H9 (cell line): ENCODE measurements at regions not wholly inside any gene's neighbourhood (a gene's known extent, or its start where the extent isn't known, plus 50 kb on each side); places are given as distances from the start of the nearest gene placed in this dataset.

Experiments
- DNase-seq: peaks from one replicate; pipeline ENCODE4 v3.0.0-alpha.2; 2017
- H2AFZ ChIP-seq: one replicate; pipeline ENCODE4 v1.6.1; 2013; ENCODE audit warnings: mild to moderate bottlenecking, low read length, control low read depth, moderate library complexity
- H2AK5ac ChIP-seq: 2 replicates; pipeline ENCODE4 v1.6.1; 2013; ENCODE audit warnings: low read length, control low read depth, mixed read lengths; ENCODE audit not compliant: insufficient read length
- H2BK120ac ChIP-seq: one replicate; pipeline ENCODE4 v1.6.1; 2013; ENCODE audit warnings: low read depth, mild to moderate bottlenecking, low read length, control low read depth, inconsistent platforms; ENCODE audit not compliant: poor library complexity, severe bottlenecking
- H2BK12ac ChIP-seq: 2 replicates; pipeline ENCODE4 v1.6.1; 2013; ENCODE audit warnings: low read length, control low read depth, mixed read lengths, low read depth; ENCODE audit not compliant: insufficient read length
- H2BK15ac ChIP-seq: 2 replicates; pipeline ENCODE4 v1.6.1; 2013; ENCODE audit warnings: low read depth, low read length, control low read depth
- H2BK20ac ChIP-seq: one replicate; pipeline ENCODE4 v1.6.1; 2013; ENCODE audit warnings: low read depth, mild to moderate bottlenecking, low read length, control low read depth, inconsistent platforms; ENCODE audit not compliant: poor library complexity, severe bottlenecking
- H2BK5ac ChIP-seq: 2 replicates; pipeline ENCODE4 v1.6.1; 2013; ENCODE audit warnings: low read length, control low read depth, mixed read lengths; ENCODE audit not compliant: insufficient read length
- H3K14ac ChIP-seq: 2 replicates; pipeline ENCODE4 v1.6.1; 2013; ENCODE audit warnings: low read length, control low read depth; ENCODE audit not compliant: insufficient read depth
- H3K18ac ChIP-seq: 2 replicates; pipeline ENCODE4 v1.6.1; 2013; ENCODE audit warnings: low read depth, mild to moderate bottlenecking, mixed read lengths, low read length, control low read depth; ENCODE audit not compliant: insufficient read length
- H3K23ac ChIP-seq: 2 replicates; pipeline ENCODE4 v1.6.1; 2013; ENCODE audit warnings: low read length, control low read depth, mixed read lengths, low read depth; ENCODE audit not compliant: insufficient read length
- H3K23me2 ChIP-seq: 2 replicates; pipeline ENCODE4 v1.6.1; 2013; ENCODE audit warnings: low read depth, mild to moderate bottlenecking, mixed read lengths, low read length, control low read depth; ENCODE audit not compliant: insufficient read length, poor library complexity, severe bottlenecking
- H3K27ac ChIP-seq: 2 replicates; pipeline ENCODE4 v1.5.1; 2013; ENCODE audit warnings: low read length, control low read depth, mixed read lengths, low read depth; ENCODE audit not compliant: insufficient read length
- H3K27me3 ChIP-seq: 2 replicates; pipeline ENCODE4 v1.6.1; 2013; ENCODE audit warnings: low read length, control low read depth, inconsistent platforms; ENCODE audit not compliant: insufficient read depth
- H3K4ac ChIP-seq: 2 replicates; pipeline ENCODE4 v1.6.1; 2013; ENCODE audit warnings: low read depth, mild to moderate bottlenecking, control low read depth, inconsistent platforms, low read length, moderate library complexity
- H3K4me1 ChIP-seq: 2 replicates; pipeline ENCODE4 v1.6.1; 2013; ENCODE audit warnings: low read length, control low read depth, inconsistent platforms; ENCODE audit not compliant: insufficient read depth
- H3K4me2 ChIP-seq: 2 replicates; pipeline ENCODE4 v1.6.1; 2013; ENCODE audit warnings: low read length, control low read depth, mixed read lengths; ENCODE audit not compliant: insufficient read length, insufficient read depth
- H3K56ac ChIP-seq: 2 replicates; pipeline ENCODE4 v1.6.1; 2013; ENCODE audit warnings: low read depth, mild to moderate bottlenecking, mixed read lengths, low read length, control low read depth; ENCODE audit not compliant: insufficient read length
- H3K79me1 ChIP-seq: 2 replicates; pipeline ENCODE4 v1.6.1; 2013; ENCODE audit warnings: low read depth, mild to moderate bottlenecking, moderate library complexity, low read length, control low read depth, inconsistent platforms; ENCODE audit not compliant: insufficient read depth, poor library complexity, severe bottlenecking
- H3K79me2 ChIP-seq: 2 replicates; pipeline ENCODE4 v1.6.1; 2013; ENCODE audit warnings: low read length, control low read depth, inconsistent platforms; ENCODE audit not compliant: insufficient read depth
- H3K9ac ChIP-seq: 2 replicates; pipeline ENCODE4 v1.6.1; 2013; ENCODE audit warnings: low read length, control low read depth, mixed read lengths; ENCODE audit not compliant: insufficient read length; ENCODE audit errors: extremely low read depth
- H3K9me3 ChIP-seq: one replicate; pipeline ENCODE4 v1.6.1; 2013; ENCODE audit warnings: low read depth, low read length, inconsistent platforms; ENCODE audit not compliant: control insufficient read depth
- H3T11ph ChIP-seq: one replicate; pipeline ENCODE4 v1.6.1; 2013; ENCODE audit warnings: mild to moderate bottlenecking, low read length, control low read depth, inconsistent platforms
- H4K20me1 ChIP-seq: one replicate; pipeline ENCODE4 v1.6.1; 2013; ENCODE audit not compliant: control insufficient read depth, insufficient read length, insufficient read depth
- H4K5ac ChIP-seq: 2 replicates; pipeline ENCODE4 v1.6.1; 2013; ENCODE audit warnings: low read depth, mild to moderate bottlenecking, mixed read lengths, low read length, control low read depth; ENCODE audit not compliant: insufficient read length
- H4K8ac ChIP-seq: replicated peaks from 2 replicates; pipeline ENCODE4 v1.6.1; 2013; ENCODE audit warnings: low read length, control low read depth, mixed read lengths, low read depth; ENCODE audit not compliant: insufficient read length
- H4K91ac ChIP-seq: 2 replicates; pipeline ENCODE4 v1.6.1; 2013; ENCODE audit warnings: low read depth, mild to moderate bottlenecking, moderate library complexity, mixed read lengths, low read length, control low read depth; ENCODE audit not compliant: insufficient read length
- H3K27ac Mint-ChIP-seq, 3 experiments: 2 replicates in 2 of 3; 3 replicates in 1 of 3; pipeline ENCODE4 v1.8.0; 2020 to 2021; ENCODE audit warnings: mixed read lengths in 3 of 3, mild to moderate bottlenecking in 1 of 3, moderate library complexity in 1 of 3
- H3K27me3 Mint-ChIP-seq: 2 replicates; pipeline ENCODE4 v1.8.0; 2021; ENCODE audit warnings: low read depth, mild to moderate bottlenecking, moderate library complexity, mixed read lengths
- H3K36me3 Mint-ChIP-seq, 3 experiments: 2 replicates in 2 of 3; 3 replicates in 1 of 3; pipeline ENCODE4 v1.8.0; 2020 to 2021; ENCODE audit warnings: low read depth in 3 of 3, mixed read lengths in 3 of 3; ENCODE audit not compliant: insufficient read depth in 1 of 3
- H3K4me1 Mint-ChIP-seq, 2 experiments: 2 replicates each; pipeline ENCODE4 v1.8.0; 2020; ENCODE audit warnings: mixed read lengths in 2 of 2
- H3K4me3 Mint-ChIP-seq, 2 experiments: 2 replicates in 1 of 2; 3 replicates in 1 of 2; pipeline ENCODE4 v1.8.0; 2020 to 2021; ENCODE audit warnings: mild to moderate bottlenecking in 2 of 2, mixed read lengths in 2 of 2, moderate library complexity in 1 of 2
- H3K9me3 Mint-ChIP-seq, 2 experiments: 2 replicates in 1 of 2; 3 replicates in 1 of 2; pipeline ENCODE4 v1.8.0; 2020; ENCODE audit warnings: mild to moderate bottlenecking in 2 of 2, mixed read lengths in 2 of 2, moderate library complexity in 1 of 2
- WGBS: extraction: QIAGEN DNeasy Blood & Tissue Kit; methylation state at CpG from one replicate; pipeline ENCODE4 v1.1.7; 2013; ENCODE audit warnings: missing lambda C conversion rate, low lambda C conversion rate, mixed read lengths; ENCODE audit not compliant: insufficient read length; ENCODE audit errors: extremely low coverage; 5-methylcytosine and 5-hydroxymethylcytosine counted together
- TF ChIP-seq, protein P1 (sequence below): fragments of 200-600 bp; sonication (generic); conservative IDR thresholded peaks from 3 replicates; pipeline ENCODE4 v1.8.0; 2021; ENCODE audit warnings: antibody characterized with exemption, mild to moderate bottlenecking

DNA sequence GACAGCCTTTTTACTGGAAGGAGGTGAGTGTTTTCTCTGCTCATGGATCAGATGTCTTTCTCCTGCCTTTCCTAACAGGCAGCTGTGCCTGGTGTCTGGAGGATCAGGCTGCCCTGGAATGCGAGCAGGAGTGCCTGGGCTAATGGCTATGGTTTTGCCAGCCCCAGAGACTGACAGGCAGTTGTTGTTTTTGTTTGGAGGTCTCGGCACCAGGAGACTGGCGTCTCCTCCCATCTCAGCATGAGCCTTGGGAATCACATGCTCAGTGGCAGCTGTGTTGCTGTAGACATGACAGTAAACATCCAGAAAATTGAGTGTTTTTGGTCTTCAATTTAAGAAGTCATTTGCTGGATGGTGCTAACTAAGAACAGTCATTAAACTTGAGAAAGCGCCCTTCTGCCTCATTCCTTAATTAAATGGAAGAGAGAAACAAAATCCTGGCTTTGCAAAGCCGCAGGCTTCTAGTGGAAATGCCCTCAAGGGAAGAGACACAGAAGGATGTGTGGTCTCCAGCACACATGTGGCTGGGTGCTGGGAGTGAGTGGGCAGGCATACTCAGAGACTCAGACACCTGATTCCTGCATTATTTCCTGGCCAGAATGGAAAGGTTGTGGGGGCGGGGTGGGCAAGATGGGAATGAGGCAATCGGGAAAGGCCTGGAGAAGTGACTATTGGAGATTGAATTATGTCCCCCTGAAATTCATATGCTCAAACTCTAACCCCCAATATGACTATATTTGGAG lies 97.0 kb upstream of the NMNAT3 start:
- Mint-ChIP-seq H3K9me3 (no peaks in the 10 kb centered on the region), H3K4me1 (peaks cover 16 to 20% of the 10 kb centered on the region in 2 experiments), H3K27me3 (peaks cover 1% of the 10 kb centered on the region), H3K27ac (peak overlapping the region in 2 of 3 experiments; percentile 5 to 33; a peak in 3 of 7 replicates), H3K36me3 (peaks cover 0 to 1% (median 0%) of the 10 kb centered on the region in 3 experiments; a peak in 1 of 7 replicates), H3K4me3 (no peak overlapping the region)
- H3T11ph ChIP-seq: no peak overlapping the region
- H3K4ac ChIP-seq: no peak overlapping the region
- no peaks in the 10 kb centered on the region for H4K20me1 ChIP-seq
- H3K23ac ChIP-seq: no peak overlapping the region
- H2BK20ac ChIP-seq: no peak overlapping the region
- H3K79me2 ChIP-seq: no peaks in the 10 kb centered on the region
- no peak overlapping the region for H2BK5ac ChIP-seq
- no peak overlapping the region for H3K9ac ChIP-seq
- H4K5ac ChIP-seq: no peak overlapping the region
- no peak overlapping the region for H4K91ac ChIP-seq
- no peak overlapping the region for H3K27ac ChIP-seq
- H3K23me2 ChIP-seq: no peaks in the 10 kb centered on the region
- no CpG with 5 or more reads among the region's 7 CpGs for WGBS
- TF ChIP-seq, protein P1, sequence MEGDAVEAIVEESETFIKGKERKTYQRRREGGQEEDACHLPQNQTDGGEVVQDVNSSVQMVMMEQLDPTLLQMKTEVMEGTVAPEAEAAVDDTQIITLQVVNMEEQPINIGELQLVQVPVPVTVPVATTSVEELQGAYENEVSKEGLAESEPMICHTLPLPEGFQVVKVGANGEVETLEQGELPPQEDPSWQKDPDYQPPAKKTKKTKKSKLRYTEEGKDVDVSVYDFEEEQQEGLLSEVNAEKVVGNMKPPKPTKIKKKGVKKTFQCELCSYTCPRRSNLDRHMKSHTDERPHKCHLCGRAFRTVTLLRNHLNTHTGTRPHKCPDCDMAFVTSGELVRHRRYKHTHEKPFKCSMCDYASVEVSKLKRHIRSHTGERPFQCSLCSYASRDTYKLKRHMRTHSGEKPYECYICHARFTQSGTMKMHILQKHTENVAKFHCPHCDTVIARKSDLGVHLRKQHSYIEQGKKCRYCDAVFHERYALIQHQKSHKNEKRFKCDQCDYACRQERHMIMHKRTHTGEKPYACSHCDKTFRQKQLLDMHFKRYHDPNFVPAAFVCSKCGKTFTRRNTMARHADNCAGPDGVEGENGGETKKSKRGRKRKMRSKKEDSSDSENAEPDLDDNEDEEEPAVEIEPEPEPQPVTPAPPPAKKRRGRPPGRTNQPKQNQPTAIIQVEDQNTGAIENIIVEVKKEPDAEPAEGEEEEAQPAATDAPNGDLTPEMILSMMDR: no peak
- DNase-seq: peak; percentile 77
- H3K56ac ChIP-seq: no peak overlapping the region
- no peak overlapping the region for H2AK5ac ChIP-seq
- no peak overlapping the region for H2BK120ac ChIP-seq
- no peak overlapping the region for H3K4me2 ChIP-seq
- peaks cover 6% of the 10 kb centered on the region; the same call in 1 of the 2 replicates for H3K4me1 ChIP-seq
- H2BK15ac ChIP-seq: no peak overlapping the region
- H3K79me1 ChIP-seq: no peaks in the 10 kb centered on the region
- H2BK12ac ChIP-seq: no peak overlapping the region
- H3K9me3 ChIP-seq: no peaks in the 10 kb centered on the region
- no peak overlapping the region for H3K14ac ChIP-seq
- no peaks in the 10 kb centered on the region for H3K27me3 ChIP-seq
- H4K8ac ChIP-seq: no peak overlapping the region
- no peak overlapping the region for H2AFZ ChIP-seq
- H3K18ac ChIP-seq: peak overlapping the region; percentile 22
